HG03175 (cell line): ENCODE measurements at regions not wholly inside any gene's neighbourhood (a gene's known extent, or its start where the extent isn't known, plus 50 kb on each side); places are given as distances from the start of the nearest gene placed in this dataset.
"Not testable (repeated sequence)": the region's sequence is repeated elsewhere in the genome, so short reads cannot be mapped to it uniquely, and the experiment has no call there.

Experiments used
- ATAC-seq: cut with Tn5 transposase; IDR thresholded peaks from one replicate; pipeline ENCODE4 v1.9.1; 2021; ENCODE audit warnings: mild to moderate bottlenecking, moderate library complexity; ENCODE audit not compliant: unreplicated experiment

- no peak for ATAC-seq
Measured at GRCh38 chr17:14581186-14581830, 280.4 kb downstream of the HS3ST3B1 start.

DNA sequence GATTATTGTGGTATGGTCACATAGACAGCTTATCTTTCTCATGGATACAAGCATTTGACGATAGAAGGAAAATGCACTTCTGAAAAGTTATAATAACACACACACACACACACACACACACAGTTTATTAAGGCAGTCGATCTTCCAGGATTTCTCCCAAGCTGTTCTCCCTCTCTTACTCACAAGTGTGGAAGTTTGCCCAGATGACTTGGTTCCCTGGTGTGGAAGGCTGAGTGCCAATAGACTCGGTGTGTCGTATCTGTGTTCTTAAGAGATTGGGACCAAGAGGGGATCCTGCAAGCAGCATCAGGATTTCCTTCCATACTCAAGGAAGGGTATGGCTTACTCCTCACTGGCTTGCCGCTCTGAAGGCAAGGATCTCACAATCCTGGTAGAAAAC lies 279.6 kb downstream of the HS3ST3B1 start:
- no peak for ATAC-seq

- ATAC-seq = no peak
Measured at GRCh38 chr17:14579716-14580115, 278.8 kb downstream of the HS3ST3B1 start.

DNA sequence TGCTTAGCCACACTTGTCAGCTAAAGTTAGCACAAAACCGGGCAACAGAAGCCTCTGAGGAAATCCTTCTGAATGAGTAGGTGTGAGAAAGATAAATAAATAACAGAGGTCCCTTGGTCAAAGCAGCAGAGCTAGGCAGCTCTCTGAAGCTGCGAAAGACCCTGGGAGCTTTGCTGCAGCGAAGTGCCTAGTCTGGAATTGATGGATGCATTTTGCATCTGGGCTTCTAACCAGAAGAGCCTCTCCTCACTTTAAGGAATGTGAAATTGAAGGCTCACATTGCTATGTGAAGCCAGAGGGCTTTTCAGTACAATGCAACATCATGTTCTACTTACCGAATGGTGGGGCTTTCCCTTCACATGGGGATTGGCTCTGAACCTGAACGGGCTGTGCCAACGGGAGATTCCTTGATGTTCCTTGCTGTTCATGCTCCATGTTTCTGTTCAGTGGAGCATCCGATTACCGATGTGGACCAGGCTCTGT lies 274.6 kb downstream of the HS3ST3B1 start:
- no peak for ATAC-seq

- not testable (repeated sequence) for ATAC-seq
Measured at GRCh38 chr17:14560325-14560724, 259.4 kb downstream of the HS3ST3B1 start.

GRCh38 chr17:14559264-14560119 lies 258.6 kb downstream of the HS3ST3B1 start:
- ATAC-seq = no peak

DNA sequence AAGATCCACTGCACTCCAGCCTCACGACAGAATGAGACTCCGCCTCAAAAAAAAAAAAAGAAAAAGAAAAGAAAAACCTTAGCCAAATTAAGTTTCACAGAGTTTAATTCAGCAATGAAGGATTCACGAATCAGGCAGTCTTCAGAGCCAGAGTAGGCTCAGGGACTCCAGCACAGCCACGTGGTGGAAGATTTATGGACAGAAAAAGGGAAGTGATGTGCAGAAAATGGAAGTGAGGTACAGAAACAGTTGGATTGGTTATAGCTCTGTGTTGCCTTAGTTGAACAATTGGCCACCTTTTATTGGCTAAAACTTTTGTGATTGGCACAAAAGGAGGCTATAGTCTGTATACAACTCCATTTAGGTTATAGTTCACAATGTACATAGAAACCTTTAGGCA lies 256.6 kb downstream of the HS3ST3B1 start:
- ATAC-seq = no peak

DNA sequence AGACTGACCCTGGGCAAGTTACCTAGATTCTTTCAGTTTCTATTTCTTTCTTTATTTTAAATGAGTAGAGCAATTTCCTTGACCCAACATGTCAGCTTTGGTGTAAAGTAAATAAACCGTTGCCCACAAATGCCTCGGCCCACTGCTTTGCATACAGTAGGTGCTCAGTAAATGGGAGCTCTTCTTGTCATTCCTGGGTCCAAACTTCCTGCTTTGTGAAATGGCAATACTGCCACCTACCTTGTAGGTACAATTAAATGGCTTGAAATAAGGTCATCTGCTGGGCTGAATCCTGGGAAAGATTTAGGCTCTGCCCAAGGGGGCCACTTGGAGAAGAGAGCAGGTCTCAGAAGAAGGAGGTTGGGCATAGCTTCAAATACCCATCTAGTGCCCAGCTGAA lies 253.0 kb downstream of the HS3ST3B1 start:
- ATAC-seq = no peak

- ATAC-seq = no peak
Measured at GRCh38 chr17:14552306-14552705, 251.4 kb downstream of the HS3ST3B1 start.

DNA sequence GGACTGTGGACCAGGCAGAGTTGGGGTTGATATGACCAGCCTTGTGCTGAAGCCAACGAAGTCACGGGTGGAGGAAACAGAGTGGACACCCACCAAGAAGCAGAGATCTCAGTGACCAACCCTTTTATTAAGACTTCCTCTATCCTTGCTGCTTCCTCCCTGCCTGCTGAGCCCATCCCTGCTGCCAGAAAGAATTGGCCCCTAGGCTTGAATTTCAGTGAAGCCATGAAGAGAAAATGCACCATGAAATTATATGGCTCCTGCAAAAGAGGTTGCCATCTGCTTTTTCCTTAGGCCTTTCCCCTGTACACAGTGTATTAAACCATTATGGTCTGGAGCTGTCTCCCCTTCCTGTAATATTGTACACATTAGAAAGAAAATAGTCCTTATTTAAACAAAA lies 246.7 kb downstream of the HS3ST3B1 start:
- no peak for ATAC-seq

DNA sequence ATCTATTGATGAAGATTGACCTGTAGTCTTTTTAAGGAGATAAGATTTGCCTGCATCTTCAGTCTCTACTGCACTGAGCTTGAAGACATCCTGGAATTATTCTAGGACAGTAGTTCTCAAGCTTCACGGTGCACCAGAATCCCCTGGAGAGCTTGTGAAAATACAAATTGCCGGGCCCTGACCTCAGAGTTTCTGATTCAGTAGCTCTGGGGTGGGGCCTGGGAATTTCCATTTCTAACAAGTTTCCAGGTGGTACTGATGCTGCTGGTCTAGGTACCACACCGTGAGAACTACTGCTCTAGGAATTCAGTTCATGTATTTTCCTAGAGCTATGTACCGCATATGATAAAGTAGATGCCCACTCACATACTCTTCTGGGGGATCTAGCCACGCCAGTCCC lies 246.1 kb downstream of the HS3ST3B1 start:
- no peak for ATAC-seq

GRCh38 chr17:14545156-14545906 lies 244.4 kb downstream of the HS3ST3B1 start:
- ATAC-seq = no peak

DNA sequence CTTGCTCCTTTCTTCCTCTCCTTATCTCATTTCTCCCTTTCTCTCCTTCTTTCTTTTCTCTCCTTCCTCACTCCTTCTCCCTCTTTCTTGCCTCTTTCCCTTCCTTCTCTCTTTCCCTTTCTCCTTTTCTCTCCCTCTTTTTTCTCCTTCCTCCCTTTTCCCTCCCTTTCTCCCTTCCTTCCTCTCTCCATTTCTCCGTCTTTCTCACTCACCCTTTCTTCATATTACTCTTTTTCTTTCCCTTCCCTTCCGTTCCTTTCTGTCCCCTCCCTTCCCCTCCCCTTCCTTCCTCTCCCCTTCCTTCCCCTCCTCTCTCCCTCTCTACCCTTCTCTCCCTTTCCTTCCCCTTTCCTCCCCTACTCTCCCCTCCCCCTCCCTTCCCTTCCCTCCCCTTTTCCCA lies 240.8 kb downstream of the HS3ST3B1 start:
- no peak for ATAC-seq

DNA sequence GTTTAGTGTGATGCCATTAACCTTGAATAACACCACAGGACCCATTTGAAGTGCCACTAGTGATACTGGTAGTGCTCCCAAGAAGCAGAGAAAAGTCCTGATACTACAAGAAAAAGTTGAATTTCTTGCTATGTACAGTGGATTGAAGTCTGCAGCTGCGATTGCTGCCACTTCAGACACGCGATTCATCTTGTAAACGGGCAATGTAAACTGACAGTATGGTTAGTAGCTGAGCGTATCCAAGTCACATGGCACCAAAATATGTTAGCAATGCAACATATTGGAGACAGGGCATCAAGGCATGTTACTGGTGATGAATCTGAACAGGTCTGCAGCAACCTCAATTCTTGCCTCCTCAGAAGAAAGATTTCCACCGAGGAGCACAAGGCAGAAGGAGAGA lies 238.9 kb downstream of the HS3ST3B1 start:
- no peak for ATAC-seq

GRCh38 chr17:14532242-14532641 lies 231.4 kb downstream of the HS3ST3B1 start:
- not testable (repeated sequence) for ATAC-seq

DNA sequence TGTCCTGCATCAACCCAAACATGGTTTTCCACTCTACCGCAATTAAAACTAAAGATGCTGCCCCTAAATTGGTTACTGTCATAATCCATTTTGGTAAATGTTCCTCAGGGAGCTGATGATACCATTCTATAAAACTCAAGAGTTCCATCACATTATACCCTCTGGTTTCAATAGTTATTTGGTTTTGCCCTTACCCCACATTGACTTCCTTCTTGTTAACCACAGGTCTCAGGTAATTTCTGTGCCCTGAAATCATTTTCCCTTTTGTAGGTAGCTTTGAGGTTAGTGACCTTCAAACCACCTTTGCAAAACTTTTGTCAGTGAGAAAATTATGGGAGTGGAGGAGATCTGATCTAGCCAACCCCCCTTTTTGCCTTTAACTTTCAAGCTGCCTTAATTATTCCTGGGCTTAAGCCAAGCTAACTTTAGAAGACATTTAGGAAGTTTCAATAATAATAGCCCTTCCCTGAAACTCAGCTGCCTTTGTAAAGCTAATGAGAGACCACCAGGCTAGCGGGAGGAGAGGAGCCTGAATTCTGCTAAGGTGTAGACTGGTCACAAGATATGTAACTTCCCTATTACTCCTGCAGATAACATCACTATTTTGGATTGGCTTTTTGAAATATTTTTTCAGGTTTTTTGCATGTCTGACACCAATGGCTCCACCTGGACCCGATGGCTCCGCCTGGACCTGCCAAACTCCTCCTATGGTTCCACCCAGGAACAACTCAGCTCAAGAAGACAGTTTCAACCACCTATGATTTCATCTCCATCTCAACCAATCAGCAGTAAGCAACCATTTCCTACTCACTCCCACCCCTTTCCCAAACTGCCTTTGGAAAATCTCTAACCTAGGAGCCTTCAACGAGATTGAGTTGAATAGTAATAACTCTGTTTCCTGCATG lies 224.9 kb downstream of the HS3ST3B1 start:
- ATAC-seq = no peak

DNA sequence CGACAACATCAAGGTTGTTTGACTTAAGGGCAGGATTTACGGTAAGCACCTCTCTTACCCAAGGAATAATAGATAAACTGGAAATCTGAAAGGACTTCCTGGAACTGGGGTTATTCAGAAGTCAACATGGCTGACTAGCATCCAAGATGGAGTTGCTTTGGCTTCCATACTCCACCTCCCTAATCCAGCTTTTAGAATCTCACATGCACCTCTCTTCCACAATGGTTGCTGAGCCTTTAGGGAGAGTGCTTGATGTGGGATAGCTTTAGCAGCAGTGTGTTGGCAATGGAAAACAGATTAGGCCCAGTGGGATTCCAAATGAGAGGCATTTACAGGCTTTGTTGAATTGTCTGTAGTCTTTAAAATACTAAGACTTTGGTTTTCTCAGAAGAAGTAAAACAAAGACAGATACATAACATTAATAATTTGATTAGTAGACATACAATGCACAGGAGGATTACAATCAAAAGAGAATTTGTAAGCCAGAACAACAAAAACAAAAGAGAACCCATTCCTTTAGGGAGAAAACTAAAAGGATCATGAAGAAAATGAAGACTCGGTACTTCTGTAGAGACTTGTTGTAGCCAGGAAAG lies 222.0 kb downstream of the HS3ST3B1 start:
- no peak for ATAC-seq

DNA sequence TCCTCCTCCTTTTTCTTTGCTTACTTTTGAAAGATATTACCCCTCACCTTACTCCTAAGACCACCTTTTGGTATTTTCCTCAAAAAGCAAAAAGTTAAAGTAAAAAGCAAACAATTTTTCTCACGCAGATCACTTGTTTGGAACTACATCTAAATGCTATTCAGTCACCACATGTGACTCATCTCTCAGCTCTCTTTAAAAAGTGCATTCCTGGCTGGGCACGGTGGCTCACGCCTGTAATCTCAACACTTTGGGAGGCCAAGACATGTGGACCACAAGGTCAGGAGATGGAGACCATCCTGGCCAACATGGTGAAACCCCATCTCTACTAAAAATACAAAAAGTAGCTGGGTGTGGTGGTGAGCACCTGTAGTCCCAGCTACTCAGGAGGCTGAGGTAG lies 218.0 kb downstream of the HS3ST3B1 start:
- ATAC-seq = not testable (repeated sequence)

- no peak for ATAC-seq
Measured at GRCh38 chr17:14514973-14515372, 214.1 kb downstream of the HS3ST3B1 start.

DNA sequence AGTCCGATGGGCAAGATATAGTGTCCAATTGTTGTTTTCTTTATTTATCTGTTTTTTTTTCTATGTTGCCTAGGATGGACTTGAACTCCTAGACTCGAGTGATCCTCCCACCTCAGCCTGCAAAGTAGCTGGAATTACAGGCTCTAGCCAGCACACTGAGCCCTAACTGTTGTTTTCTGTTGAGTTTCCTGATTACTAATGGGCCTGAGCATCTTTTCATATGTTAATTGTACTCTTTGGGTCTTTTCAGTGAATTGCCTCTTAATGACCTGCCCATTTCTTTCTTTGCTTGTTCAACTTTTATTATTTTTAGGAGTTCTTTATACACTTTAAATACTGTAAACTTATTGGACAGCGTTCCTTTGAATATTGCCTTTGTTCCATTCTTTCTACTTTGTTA lies 213.0 kb downstream of the HS3ST3B1 start:
- ATAC-seq = no peak
